ENCODE measurements at regions not wholly inside any gene's neighbourhood (a gene's known extent, or its start where the extent isn't known, plus 50 kb on each side); places are given as distances from the start of the nearest gene placed in this dataset.

DNA sequence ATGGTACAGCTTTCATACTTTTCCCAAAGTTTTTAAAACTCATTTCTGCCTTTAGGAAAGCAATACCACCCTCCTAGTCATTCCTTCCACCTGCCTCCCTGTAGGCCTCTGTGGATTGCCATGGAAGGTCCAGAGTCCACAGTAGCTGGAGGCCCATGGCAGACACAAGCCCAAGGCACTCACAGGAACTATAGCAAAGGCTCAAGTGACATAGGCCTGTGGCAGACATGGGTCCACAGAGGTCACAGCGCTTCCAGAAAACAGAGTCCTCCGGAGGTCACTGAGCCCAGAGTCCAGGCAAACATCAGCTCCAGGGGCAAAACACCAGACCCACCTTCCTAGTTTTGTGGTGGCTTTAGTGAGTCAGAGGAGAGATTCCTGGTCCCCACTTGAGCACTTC, 147.6 kb upstream of the ATP6AP2 start (continued):
- no peak for TF ChIP-seq RFXANK (CRISPR knock-in tag; IDR thresholded peaks at IDR 0.05)
- no peak for TF ChIP-seq ZNF432 (CRISPR knock-in tag; IDR thresholded peaks at IDR 0.05; ENCODE audit: borderline replicate concordance)
- no peak for TF ChIP-seq ELF4 (CRISPR knock-in tag; IDR thresholded peaks at IDR 0.05; ENCODE audit: borderline replicate concordance)
- TF ChIP-seq NR2F2 (IDR thresholded peaks at IDR 0.05; ENCODE audit: borderline replicate concordance, low read depth): peak; percentile 55; the same call in 1 of the 2 replicates
- TF ChIP-seq, protein P1, sequence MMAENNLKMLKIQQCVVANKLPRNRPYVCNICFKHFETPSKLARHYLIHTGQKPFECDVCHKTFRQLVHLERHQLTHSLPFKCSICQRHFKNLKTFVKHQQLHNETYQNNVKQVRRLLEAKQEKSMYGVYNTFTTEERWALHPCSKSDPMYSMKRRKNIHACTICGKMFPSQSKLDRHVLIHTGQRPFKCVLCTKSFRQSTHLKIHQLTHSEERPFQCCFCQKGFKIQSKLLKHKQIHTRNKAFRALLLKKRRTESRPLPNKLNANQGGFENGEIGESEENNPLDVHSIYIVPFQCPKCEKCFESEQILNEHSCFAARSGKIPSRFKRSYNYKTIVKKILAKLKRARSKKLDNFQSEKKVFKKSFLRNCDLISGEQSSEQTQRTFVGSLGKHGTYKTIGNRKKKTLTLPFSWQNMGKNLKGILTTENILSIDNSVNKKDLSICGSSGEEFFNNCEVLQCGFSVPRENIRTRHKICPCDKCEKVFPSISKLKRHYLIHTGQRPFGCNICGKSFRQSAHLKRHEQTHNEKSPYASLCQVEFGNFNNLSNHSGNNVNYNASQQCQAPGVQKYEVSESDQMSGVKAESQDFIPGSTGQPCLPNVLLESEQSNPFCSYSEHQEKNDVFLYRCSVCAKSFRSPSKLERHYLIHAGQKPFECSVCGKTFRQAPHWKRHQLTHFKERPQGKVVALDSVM (CRISPR knock-in tag; IDR thresholded peaks at IDR 0.05): 0 out of 2 replicates have a peak, but pooled peaks have one; percentile 19
- TF ChIP-seq ZNF780A (CRISPR knock-in tag; IDR thresholded peaks at IDR 0.05): no peak
- TF ChIP-seq SOX5 (CRISPR knock-in tag; IDR thresholded peaks at IDR 0.05; ENCODE audit: borderline replicate concordance): peak; percentile 48
- peak; percentile 47; the same call in 1 of the 2 replicates for TF ChIP-seq DPF2 (CRISPR knock-in tag; IDR thresholded peaks at IDR 0.05; ENCODE audit: borderline replicate concordance, low read depth)
- TF ChIP-seq, protein P2, sequence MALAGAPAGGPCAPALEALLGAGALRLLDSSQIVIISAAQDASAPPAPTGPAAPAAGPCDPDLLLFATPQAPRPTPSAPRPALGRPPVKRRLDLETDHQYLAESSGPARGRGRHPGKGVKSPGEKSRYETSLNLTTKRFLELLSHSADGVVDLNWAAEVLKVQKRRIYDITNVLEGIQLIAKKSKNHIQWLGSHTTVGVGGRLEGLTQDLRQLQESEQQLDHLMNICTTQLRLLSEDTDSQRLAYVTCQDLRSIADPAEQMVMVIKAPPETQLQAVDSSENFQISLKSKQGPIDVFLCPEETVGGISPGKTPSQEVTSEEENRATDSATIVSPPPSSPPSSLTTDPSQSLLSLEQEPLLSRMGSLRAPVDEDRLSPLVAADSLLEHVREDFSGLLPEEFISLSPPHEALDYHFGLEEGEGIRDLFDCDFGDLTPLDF (CRISPR knock-in tag; IDR thresholded peaks at IDR 0.05): no peak
- TF ChIP-seq, protein P3, sequence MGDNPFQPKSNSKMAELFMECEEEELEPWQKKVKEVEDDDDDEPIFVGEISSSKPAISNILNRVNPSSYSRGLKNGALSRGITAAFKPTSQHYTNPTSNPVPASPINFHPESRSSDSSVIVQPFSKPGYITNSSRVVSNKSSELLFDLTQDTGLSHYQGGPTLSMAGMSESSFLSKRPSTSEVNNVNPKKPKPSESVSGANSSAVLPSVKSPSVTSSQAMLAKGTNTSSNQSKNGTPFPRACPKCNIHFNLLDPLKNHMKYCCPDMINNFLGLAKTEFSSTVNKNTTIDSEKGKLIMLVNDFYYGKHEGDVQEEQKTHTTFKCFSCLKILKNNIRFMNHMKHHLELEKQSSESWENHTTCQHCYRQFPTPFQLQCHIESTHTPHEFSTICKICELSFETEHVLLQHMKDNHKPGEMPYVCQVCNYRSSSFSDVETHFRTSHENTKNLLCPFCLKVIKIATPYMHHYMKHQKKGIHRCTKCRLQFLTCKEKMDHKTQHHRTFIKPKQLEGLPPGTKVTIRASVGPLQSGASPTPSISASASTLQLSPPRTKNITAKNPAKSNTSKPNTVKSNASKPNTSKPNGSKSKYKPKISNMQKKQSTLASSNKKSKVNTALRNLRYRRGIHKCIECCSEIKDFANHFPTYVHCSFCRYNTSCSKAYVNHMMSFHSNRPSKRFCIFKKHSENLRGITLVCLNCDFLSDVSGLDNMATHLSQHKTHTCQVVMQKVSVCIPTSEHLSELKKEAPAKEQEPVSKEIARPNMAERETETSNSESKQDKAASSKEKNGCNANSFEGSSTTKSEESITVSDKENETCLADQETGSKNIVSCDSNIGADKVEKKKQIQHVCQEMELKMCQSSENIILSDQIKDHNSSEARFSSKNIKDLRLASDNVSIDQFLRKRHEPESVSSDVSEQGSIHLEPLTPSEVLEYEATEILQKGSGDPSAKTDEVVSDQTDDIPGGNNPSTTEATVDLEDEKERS (CRISPR knock-in tag; IDR thresholded peaks at IDR 0.05): peak; percentile 31; the same call in 1 of the 2 replicates
- TF ChIP-seq TCF7L2 (IDR thresholded peaks at IDR 0.05; ENCODE audit: low read depth, low read length): no peak
- TF ChIP-seq, protein P4, sequence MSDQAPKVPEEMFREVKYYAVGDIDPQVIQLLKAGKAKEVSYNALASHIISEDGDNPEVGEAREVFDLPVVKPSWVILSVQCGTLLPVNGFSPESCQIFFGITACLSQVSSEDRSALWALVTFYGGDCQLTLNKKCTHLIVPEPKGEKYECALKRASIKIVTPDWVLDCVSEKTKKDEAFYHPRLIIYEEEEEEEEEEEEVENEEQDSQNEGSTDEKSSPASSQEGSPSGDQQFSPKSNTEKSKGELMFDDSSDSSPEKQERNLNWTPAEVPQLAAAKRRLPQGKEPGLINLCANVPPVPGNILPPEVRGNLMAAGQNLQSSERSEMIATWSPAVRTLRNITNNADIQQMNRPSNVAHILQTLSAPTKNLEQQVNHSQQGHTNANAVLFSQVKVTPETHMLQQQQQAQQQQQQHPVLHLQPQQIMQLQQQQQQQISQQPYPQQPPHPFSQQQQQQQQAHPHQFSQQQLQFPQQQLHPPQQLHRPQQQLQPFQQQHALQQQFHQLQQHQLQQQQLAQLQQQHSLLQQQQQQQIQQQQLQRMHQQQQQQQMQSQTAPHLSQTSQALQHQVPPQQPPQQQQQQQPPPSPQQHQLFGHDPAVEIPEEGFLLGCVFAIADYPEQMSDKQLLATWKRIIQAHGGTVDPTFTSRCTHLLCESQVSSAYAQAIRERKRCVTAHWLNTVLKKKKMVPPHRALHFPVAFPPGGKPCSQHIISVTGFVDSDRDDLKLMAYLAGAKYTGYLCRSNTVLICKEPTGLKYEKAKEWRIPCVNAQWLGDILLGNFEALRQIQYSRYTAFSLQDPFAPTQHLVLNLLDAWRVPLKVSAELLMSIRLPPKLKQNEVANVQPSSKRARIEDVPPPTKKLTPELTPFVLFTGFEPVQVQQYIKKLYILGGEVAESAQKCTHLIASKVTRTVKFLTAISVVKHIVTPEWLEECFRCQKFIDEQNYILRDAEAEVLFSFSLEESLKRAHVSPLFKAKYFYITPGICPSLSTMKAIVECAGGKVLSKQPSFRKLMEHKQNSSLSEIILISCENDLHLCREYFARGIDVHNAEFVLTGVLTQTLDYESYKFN (CRISPR knock-in tag; conservative IDR thresholded peaks at IDR 0.05): peak; percentile 83
- no peak for TF ChIP-seq FOSL2 (CRISPR knock-in tag; IDR thresholded peaks at IDR 0.05)
- TF ChIP-seq, protein P5, sequence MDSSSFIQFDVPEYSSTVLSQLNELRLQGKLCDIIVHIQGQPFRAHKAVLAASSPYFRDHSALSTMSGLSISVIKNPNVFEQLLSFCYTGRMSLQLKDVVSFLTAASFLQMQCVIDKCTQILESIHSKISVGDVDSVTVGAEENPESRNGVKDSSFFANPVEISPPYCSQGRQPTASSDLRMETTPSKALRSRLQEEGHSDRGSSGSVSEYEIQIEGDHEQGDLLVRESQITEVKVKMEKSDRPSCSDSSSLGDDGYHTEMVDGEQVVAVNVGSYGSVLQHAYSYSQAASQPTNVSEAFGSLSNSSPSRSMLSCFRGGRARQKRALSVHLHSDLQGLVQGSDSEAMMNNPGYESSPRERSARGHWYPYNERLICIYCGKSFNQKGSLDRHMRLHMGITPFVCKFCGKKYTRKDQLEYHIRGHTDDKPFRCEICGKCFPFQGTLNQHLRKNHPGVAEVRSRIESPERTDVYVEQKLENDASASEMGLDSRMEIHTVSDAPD (CRISPR knock-in tag; IDR thresholded peaks at IDR 0.05): no peak
- peak; percentile 62; the same call in 1 of the 2 replicates for TF ChIP-seq NR2C2 (CRISPR knock-in tag; IDR thresholded peaks at IDR 0.05; ENCODE audit: borderline replicate concordance)
- no peak for TF ChIP-seq ZBTB38 (CRISPR knock-in tag; IDR thresholded peaks at IDR 0.05)
- TF ChIP-seq ZEB1 (IDR thresholded peaks at IDR 0.05; ENCODE audit: insufficient replicate concordance, low read depth): no peak
- TF ChIP-seq ASH2L (IDR thresholded peaks at IDR 0.05; ENCODE audit: insufficient read length, low read depth, low read length): no peak
- TF ChIP-seq ZNF430 (CRISPR knock-in tag; IDR thresholded peaks at IDR 0.05): no peak

Measured in HepG2 (cell line).